ENCODE measurements at regions not wholly inside any gene's neighbourhood (a gene's known extent, or its start where the extent isn't known, plus 50 kb on each side); places are given as distances from the start of the nearest gene placed in this dataset.

DNA sequence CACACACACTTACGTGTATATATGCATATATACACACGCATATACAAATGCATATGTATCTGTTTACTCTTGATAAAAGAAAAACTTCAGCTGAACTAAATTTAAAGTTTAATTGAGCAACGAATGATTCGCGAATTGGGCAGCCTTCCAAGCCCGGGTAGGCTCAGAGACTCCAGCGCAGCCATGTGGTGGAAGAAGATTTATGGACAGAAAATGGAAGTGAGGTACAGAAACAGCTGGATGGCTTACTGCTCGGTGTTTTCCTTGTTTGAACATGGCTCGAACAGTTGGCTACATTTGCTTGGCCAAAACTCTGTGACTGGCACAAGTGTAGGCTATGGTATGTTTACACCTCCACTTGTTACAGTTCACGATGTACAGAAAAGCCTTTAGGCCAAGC, 239.3 kb upstream of the PRDM9 start:
- Mint-ChIP-seq H3K4me1 (no peaks in the 10 kb centered on the region), H3K4me3 (no peak overlapping the region), H3K27ac (no peak overlapping the region), H3K27me3 (no peaks in the 10 kb centered on the region), H3K36me3 (no peaks in the 10 kb centered on the region), H3K9me3 (peaks cover 0 to 9% (median 3%) of the 10 kb centered on the region in 11 donors)
- H3K36me3 ChIP-seq (ENCODE audit: control insufficient read depth in 2 of 3, insufficient read depth in 3 of 3, low read length in 3 of 3), result no peaks in the 10 kb centered on the region
- H3K4me1 ChIP-seq (ENCODE audit: control insufficient read depth in 2 of 2, insufficient read depth in 2 of 2, low read length in 2 of 2), result no peaks in the 10 kb centered on the region
- no peak for ATAC-seq
- no peak for DNase-seq
- H3K27me3 ChIP-seq (ENCODE audit: control insufficient read depth in 2 of 2, insufficient read depth in 2 of 2, low read length in 2 of 2), result no peaks in the 10 kb centered on the region
- H3K9me3 ChIP-seq (ENCODE audit: control insufficient read depth in 2 of 3, low read length in 3 of 3), result no peaks in the 10 kb centered on the region
- CTCF ChIA-PET, result no interaction called here
- no peak overlapping the region for H3K4me3 ChIP-seq (ENCODE audit: low read length)
- intact Hi-C loops (cut with micrococcal nuclease), result no loop called here
- POLR2A ChIA-PET, result no interaction called here
- H3K27ac ChIP-seq (ENCODE audit: low read depth, low read length), result no peak overlapping the region

DNA sequence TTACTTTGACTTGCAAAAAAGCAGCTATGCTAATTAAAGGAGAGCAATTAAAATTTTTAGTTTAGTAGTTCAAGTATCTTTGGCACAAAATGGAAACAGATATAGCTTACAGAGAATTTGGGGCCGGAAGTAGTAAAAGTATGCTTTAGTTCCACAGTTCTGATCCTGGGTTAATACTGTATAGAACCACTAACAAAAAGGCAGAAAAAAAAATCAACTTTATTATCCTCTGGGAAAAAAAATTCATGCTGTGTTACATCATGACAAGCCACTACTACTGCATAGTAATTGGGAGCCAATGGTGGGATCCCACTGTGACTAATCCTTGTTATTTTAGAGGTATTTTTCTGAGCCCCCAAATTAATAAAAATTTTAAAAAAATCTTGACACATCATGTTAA, 246.8 kb upstream of the PRDM9 start:
- ChIA-PET CTCF (interaction anchor here (0.6 kb wide), 1 partner anchor 377 kb away, joined by 4 read pairs; no protein-coding TSS in a partner anchor), POLR2A (no interaction called here)
- Mint-ChIP-seq H3K36me3 (no peaks in the 10 kb centered on the region), H3K4me1 (no peaks in the 10 kb centered on the region), H3K27me3 (no peaks in the 10 kb centered on the region), H3K9me3 (peaks cover 0 to 16% (median 3%) of the 10 kb centered on the region in 11 donors), H3K4me3 (no peak overlapping the region), H3K27ac (no peak overlapping the region)
- H3K27ac ChIP-seq (ENCODE audit: low read depth, low read length), result no peak overlapping the region
- intact Hi-C loops (cut with micrococcal nuclease), result no loop called here
- H3K27me3 ChIP-seq (ENCODE audit: control insufficient read depth in 2 of 2, insufficient read depth in 2 of 2, low read length in 2 of 2), result no peaks in the 10 kb centered on the region
- H3K4me1 ChIP-seq (ENCODE audit: control insufficient read depth in 2 of 2, insufficient read depth in 2 of 2, low read length in 2 of 2), result no peaks in the 10 kb centered on the region
- no peaks in the 10 kb centered on the region for H3K36me3 ChIP-seq (ENCODE audit: control insufficient read depth in 2 of 3, insufficient read depth in 3 of 3, low read length in 3 of 3)
- H3K9me3 ChIP-seq (ENCODE audit: control insufficient read depth in 2 of 3, low read length in 3 of 3), result peaks cover 0 to 6% (median 0%) of the 10 kb centered on the region in 3 experiments
- H3K4me3 ChIP-seq (ENCODE audit: low read length), result no peak overlapping the region
- ATAC-seq (no peak), DNase-seq (no peak)

DNA sequence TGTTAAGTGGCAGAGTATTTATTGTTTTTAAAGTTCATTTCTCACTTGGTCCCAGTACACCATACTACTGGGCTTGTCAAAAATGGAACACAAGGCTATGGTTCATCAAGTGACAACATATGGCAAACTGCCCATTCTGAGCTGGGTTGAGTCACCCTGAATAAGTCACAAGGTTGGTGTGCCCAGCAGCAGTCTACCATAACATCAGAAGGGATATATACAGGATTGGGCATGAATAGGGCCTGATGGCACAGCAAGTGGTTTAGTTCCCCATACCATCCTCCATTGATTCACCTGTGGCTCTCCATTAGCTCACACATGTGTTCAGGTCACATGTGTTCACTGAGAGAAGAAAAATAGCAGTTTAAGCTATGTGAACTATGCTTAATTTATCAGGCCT, 249.8 kb upstream of the PRDM9 start:
- no peak for ATAC-seq
- Mint-ChIP-seq H3K9me3 (peaks cover 0 to 24% (median 5%) of the 10 kb centered on the region in 11 donors), H3K27ac (no peak overlapping the region), H3K4me1 (no peaks in the 10 kb centered on the region), H3K36me3 (no peaks in the 10 kb centered on the region), H3K4me3 (no peak overlapping the region), H3K27me3 (no peaks in the 10 kb centered on the region)
- ChIA-PET POLR2A (no interaction called here), CTCF (no interaction called here)
- H3K9me3 ChIP-seq (ENCODE audit: control insufficient read depth in 2 of 3, low read length in 3 of 3), result peaks cover 0 to 6% (median 0%) of the 10 kb centered on the region in 3 experiments
- no peak overlapping the region for H3K27ac ChIP-seq (ENCODE audit: low read depth, low read length)
- no peak for DNase-seq
- intact Hi-C loops (cut with micrococcal nuclease), result no loop called here
- H3K27me3 ChIP-seq (ENCODE audit: control insufficient read depth in 2 of 2, insufficient read depth in 2 of 2, low read length in 2 of 2), result no peaks in the 10 kb centered on the region
- no peaks in the 10 kb centered on the region for H3K36me3 ChIP-seq (ENCODE audit: control insufficient read depth in 2 of 3, insufficient read depth in 3 of 3, low read length in 3 of 3)
- no peak overlapping the region for H3K4me3 ChIP-seq (ENCODE audit: low read length)
- H3K4me1 ChIP-seq (ENCODE audit: control insufficient read depth in 2 of 2, insufficient read depth in 2 of 2, low read length in 2 of 2), result no peaks in the 10 kb centered on the region

DNA sequence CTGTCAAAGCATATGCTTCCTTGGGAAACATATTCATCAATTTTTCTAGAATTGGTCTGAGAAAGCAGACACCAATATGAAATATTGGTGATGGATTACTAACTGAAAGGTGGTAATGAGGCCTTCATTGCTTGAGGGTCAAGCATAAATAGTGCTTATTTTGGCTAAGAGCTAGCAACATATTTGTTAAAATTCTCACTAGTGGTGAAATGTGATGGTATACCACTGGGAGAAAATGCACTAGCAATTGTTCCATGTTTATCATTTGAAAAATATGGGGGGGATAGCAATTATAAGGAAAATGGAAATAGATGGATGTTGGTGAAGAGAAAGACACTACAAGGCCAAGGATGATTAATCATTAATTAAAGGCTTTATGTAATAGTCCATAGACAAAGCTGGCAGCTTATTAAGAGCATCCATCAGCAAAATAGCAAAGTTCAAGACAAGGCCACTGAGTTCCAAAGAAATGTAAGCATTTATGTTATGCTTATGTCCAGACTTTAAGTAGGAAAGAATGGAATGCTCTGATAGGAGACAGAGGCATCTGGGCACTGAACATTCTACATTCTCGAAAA, 253.7 kb upstream of the PRDM9 start:
- no peaks in the 10 kb centered on the region for H3K4me1 Mint-ChIP-seq
- CTCF ChIA-PET, result no interaction called here
- H3K27me3 Mint-ChIP-seq, result no peaks in the 10 kb centered on the region
- H3K9me3 Mint-ChIP-seq, result peaks cover 0 to 24% (median 8%) of the 10 kb centered on the region in 11 donors
- H3K4me3 ChIP-seq (ENCODE audit: low read length), result no peak overlapping the region
- H3K27ac ChIP-seq (ENCODE audit: low read depth, low read length), result no peak overlapping the region
- H3K9me3 ChIP-seq (ENCODE audit: control insufficient read depth in 2 of 3, low read length in 3 of 3), result peaks cover 0 to 6% (median 0%) of the 10 kb centered on the region in 3 experiments
- no peaks in the 10 kb centered on the region for H3K27me3 ChIP-seq (ENCODE audit: control insufficient read depth in 2 of 2, insufficient read depth in 2 of 2, low read length in 2 of 2)
- no peaks in the 10 kb centered on the region for H3K36me3 Mint-ChIP-seq
- POLR2A ChIA-PET, result no interaction called here
- ATAC-seq, result no peak
- no peak for DNase-seq
- intact Hi-C loops (cut with micrococcal nuclease), result no loop called here
- no peak overlapping the region for H3K27ac Mint-ChIP-seq
- H3K4me3 Mint-ChIP-seq, result no peak overlapping the region
- no peaks in the 10 kb centered on the region for H3K4me1 ChIP-seq (ENCODE audit: control insufficient read depth in 2 of 2, insufficient read depth in 2 of 2, low read length in 2 of 2)
- no peaks in the 10 kb centered on the region for H3K36me3 ChIP-seq (ENCODE audit: control insufficient read depth in 2 of 3, insufficient read depth in 3 of 3, low read length in 3 of 3)

DNA sequence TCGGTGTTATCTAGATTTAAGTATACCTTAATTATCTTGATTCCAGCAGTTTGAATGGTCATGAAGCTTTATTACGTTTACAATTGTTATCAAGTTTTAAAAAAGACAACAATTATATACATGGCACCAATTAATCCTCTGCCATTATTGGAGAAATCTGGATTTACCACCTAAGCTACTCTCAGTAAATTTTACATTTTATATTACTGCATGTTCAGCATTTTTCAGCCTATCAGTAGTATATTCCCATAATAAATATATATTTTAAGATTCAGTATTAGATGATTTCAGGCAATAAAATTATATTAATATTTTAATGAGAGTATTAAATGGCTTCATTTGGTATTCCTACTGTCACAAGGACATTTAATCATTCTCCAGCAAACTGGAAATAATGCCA, 264.5 kb upstream of the PRDM9 start:
- Mint-ChIP-seq H3K4me1 (no peaks in the 10 kb centered on the region), H3K9me3 (peaks cover 0 to 24% (median 9%) of the 10 kb centered on the region in 11 donors), H3K27me3 (no peaks in the 10 kb centered on the region), H3K4me3 (no peak overlapping the region), H3K36me3 (no peaks in the 10 kb centered on the region), H3K27ac (no peak overlapping the region)
- DNase-seq (no peak), ATAC-seq (no peak)
- ChIA-PET POLR2A (no interaction called here), CTCF (no interaction called here)
- H3K27me3 ChIP-seq (ENCODE audit: control insufficient read depth in 2 of 2, insufficient read depth in 2 of 2, low read length in 2 of 2), result no peaks in the 10 kb centered on the region
- H3K4me3 ChIP-seq (ENCODE audit: low read length), result no peak overlapping the region
- H3K9me3 ChIP-seq (ENCODE audit: control insufficient read depth in 2 of 3, low read length in 3 of 3), result no peaks in the 10 kb centered on the region
- intact Hi-C loops (cut with micrococcal nuclease), result no loop called here
- no peaks in the 10 kb centered on the region for H3K4me1 ChIP-seq (ENCODE audit: control insufficient read depth in 2 of 2, insufficient read depth in 2 of 2, low read length in 2 of 2)
- no peaks in the 10 kb centered on the region for H3K36me3 ChIP-seq (ENCODE audit: control insufficient read depth in 2 of 3, insufficient read depth in 3 of 3, low read length in 3 of 3)
- no peak overlapping the region for H3K27ac ChIP-seq (ENCODE audit: low read depth, low read length)

DNA sequence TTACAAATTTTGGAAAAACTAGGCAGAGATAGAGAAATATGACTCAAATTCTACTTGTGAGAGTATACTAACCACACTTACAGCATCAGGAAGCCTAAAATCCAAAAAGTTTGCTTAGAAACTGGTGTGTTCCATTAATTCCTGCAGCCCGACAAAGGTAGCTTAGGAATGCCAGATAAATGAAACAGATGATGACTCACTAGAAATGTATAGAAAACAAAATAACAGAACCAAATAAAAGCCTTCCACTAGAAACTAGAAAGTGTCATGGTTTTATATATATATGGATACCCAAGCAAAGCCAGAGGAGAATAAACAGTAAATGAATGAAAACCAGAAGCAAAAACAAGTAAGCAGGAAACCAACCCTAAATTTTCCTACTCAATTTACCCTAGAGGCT, 272.2 kb upstream of the PRDM9 start:
- H3K27ac Mint-ChIP-seq, result no peak overlapping the region
- Histone ChIP-seq H3K9me3 (ENCODE audit: control insufficient read depth in 2 of 3, low read length in 3 of 3) (no peaks in the 10 kb centered on the region), H3K4me3 (ENCODE audit: low read length) (no peak overlapping the region), H3K4me1 (ENCODE audit: control insufficient read depth in 2 of 2, insufficient read depth in 2 of 2, low read length in 2 of 2) (no peaks in the 10 kb centered on the region), H3K27me3 (ENCODE audit: control insufficient read depth in 2 of 2, insufficient read depth in 2 of 2, low read length in 2 of 2) (no peaks in the 10 kb centered on the region), H3K27ac (ENCODE audit: low read depth, low read length) (no peak overlapping the region), H3K36me3 (ENCODE audit: control insufficient read depth in 2 of 3, insufficient read depth in 3 of 3, low read length in 3 of 3) (no peaks in the 10 kb centered on the region)
- intact Hi-C loops (cut with micrococcal nuclease), result no loop called here
- no peak for DNase-seq
- no peaks in the 10 kb centered on the region for H3K4me1 Mint-ChIP-seq
- CTCF ChIA-PET, result no interaction called here
- no peak for ATAC-seq
- POLR2A ChIA-PET, result no interaction called here
- H3K36me3 Mint-ChIP-seq, result no peaks in the 10 kb centered on the region
- H3K4me3 Mint-ChIP-seq, result no peak overlapping the region
- peaks cover 0 to 16% (median 9%) of the 10 kb centered on the region in 11 donors for H3K9me3 Mint-ChIP-seq
- no peaks in the 10 kb centered on the region for H3K27me3 Mint-ChIP-seq

DNA sequence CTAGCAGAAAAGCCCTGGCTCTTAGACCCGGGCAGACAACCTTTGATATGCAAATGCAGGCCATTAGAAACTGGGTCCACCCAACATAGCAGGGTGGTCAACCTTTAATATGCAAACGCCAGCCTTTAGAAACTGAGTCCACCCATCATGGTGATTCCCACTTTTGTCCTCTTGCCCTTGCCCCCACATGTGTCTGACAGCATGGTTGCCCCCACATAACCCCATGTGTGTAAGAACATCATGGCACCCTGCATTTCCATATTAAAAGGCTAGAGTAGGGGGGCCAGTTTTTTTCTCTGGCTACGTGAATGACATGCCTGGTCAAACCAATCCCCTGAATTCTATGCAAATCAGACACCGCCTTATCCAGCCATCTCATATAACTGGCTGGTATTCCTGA, 273.2 kb upstream of the PRDM9 start:
- intact Hi-C loops (cut with micrococcal nuclease), result no loop called here

More for the DNA sequence above, 273.2 kb upstream of the PRDM9 start:
- Mint-ChIP-seq H3K4me3 (no peak overlapping the region), H3K27ac (no peak overlapping the region), H3K27me3 (no peaks in the 10 kb centered on the region), H3K9me3 (peaks cover 0 to 15% (median 9%) of the 10 kb centered on the region in 11 donors), H3K36me3 (no peaks in the 10 kb centered on the region), H3K4me1 (no peaks in the 10 kb centered on the region)
- POLR2A ChIA-PET, result no interaction called here
- CTCF ChIA-PET, result no interaction called here
- no peak overlapping the region for H3K4me3 ChIP-seq (ENCODE audit: low read length)
- H3K27ac ChIP-seq (ENCODE audit: low read depth, low read length), result no peak overlapping the region
- DNase-seq (no peak), ATAC-seq (no peak)
- no peaks in the 10 kb centered on the region for H3K9me3 ChIP-seq (ENCODE audit: control insufficient read depth in 2 of 3, low read length in 3 of 3)
- no peaks in the 10 kb centered on the region for H3K4me1 ChIP-seq (ENCODE audit: control insufficient read depth in 2 of 2, insufficient read depth in 2 of 2, low read length in 2 of 2)
- no peaks in the 10 kb centered on the region for H3K27me3 ChIP-seq (ENCODE audit: control insufficient read depth in 2 of 2, insufficient read depth in 2 of 2, low read length in 2 of 2)
- no peaks in the 10 kb centered on the region for H3K36me3 ChIP-seq (ENCODE audit: control insufficient read depth in 2 of 3, insufficient read depth in 3 of 3, low read length in 3 of 3)
